Activated T-helper 17 cell treated with anti-CD3 and anti-CD28 coated beads, Interleukin-2, amount 50 U/mL, for 72 hours (primary cell): ENCODE measurements at regions not wholly inside any gene's neighbourhood (a gene's known extent, or its start where the extent isn't known, plus 50 kb on each side); places are given as distances from the start of the nearest gene placed in this dataset.
"Not testable (repeated sequence)": the region's sequence is repeated elsewhere in the genome, so short reads cannot be mapped to it uniquely, and the experiment has no call there.

Source experiments
- ATAC-seq: fragments of 150-1000 bp; cut with Tn5 transposase; replicated peaks from 2 replicates; pipeline ENCODE4 v1.10.0; 2021; ENCODE audit warnings: mild to moderate bottlenecking, moderate library complexity
- H3K27ac Mint-ChIP-seq: one replicate; pipeline ENCODE4 v1.8.0; 2022; ENCODE audit warnings: mixed read lengths
- H3K27me3 Mint-ChIP-seq: one replicate; pipeline ENCODE4 v1.8.0; 2022; ENCODE audit warnings: mixed read lengths
- H3K36me3 Mint-ChIP-seq: one replicate; pipeline ENCODE4 v1.8.0; 2022; ENCODE audit warnings: low read depth, mild to moderate bottlenecking, mixed read lengths
- H3K4me1 Mint-ChIP-seq: one replicate; pipeline ENCODE4 v1.8.0; 2022; ENCODE audit warnings: mixed read lengths
- H3K4me3 Mint-ChIP-seq: one replicate; pipeline ENCODE4 v1.8.0; 2022; ENCODE audit warnings: mild to moderate bottlenecking, mixed read lengths
- H3K9me3 Mint-ChIP-seq: one replicate; pipeline ENCODE4 v1.8.0; 2022; ENCODE audit warnings: mixed read lengths

- Mint-ChIP-seq H3K36me3 (no peaks in the 10 kb centered on the region), H3K4me1 (no peaks in the 10 kb centered on the region), H3K27ac (no peak overlapping the region), H3K9me3 (no peaks in the 10 kb centered on the region), H3K4me3 (no peak overlapping the region), H3K27me3 (peaks cover 34% of the 10 kb centered on the region)
- ATAC-seq, result no peak
Measured at GRCh38 chr10:91745090-91745831, 53.0 kb upstream of the TNKS2 start.

GRCh38 chr10:91743465-91743864 lies 54.8 kb upstream of the TNKS2 start:
- no peaks in the 10 kb centered on the region for H3K4me1 Mint-ChIP-seq
- no peaks in the 10 kb centered on the region for H3K9me3 Mint-ChIP-seq
- ATAC-seq, result no peak
- H3K27me3 Mint-ChIP-seq, result peaks cover 44% of the 10 kb centered on the region
- H3K4me3 Mint-ChIP-seq, result no peak overlapping the region
- H3K27ac Mint-ChIP-seq, result no peak overlapping the region
- H3K36me3 Mint-ChIP-seq, result no peaks in the 10 kb centered on the region

- ATAC-seq, result no peak
- Mint-ChIP-seq H3K4me1 (no peaks in the 10 kb centered on the region), H3K9me3 (no peaks in the 10 kb centered on the region), H3K4me3 (no peak overlapping the region), H3K27me3 (peaks cover 54% of the 10 kb centered on the region), H3K27ac (no peak overlapping the region), H3K36me3 (no peaks in the 10 kb centered on the region)
Measured at GRCh38 chr10:91742229-91742628, 56.0 kb upstream of the TNKS2 start.

- ATAC-seq, result no peak
- Mint-ChIP-seq H3K9me3 (no peaks in the 10 kb centered on the region), H3K36me3 (no peaks in the 10 kb centered on the region), H3K4me1 (no peaks in the 10 kb centered on the region), H3K27me3 (peaks cover 60% of the 10 kb centered on the region), H3K4me3 (no peak overlapping the region), H3K27ac (no peak overlapping the region)
Measured at GRCh38 chr10:91741356-91741755, 56.9 kb upstream of the TNKS2 start.

- no peak overlapping the region for H3K4me3 Mint-ChIP-seq
- no peak overlapping the region for H3K27ac Mint-ChIP-seq
- peaks cover 58% of the 10 kb centered on the region for H3K27me3 Mint-ChIP-seq
- no peaks in the 10 kb centered on the region for H3K4me1 Mint-ChIP-seq
- no peak for ATAC-seq
- H3K9me3 Mint-ChIP-seq, result no peaks in the 10 kb centered on the region
- no peaks in the 10 kb centered on the region for H3K36me3 Mint-ChIP-seq
Measured at GRCh38 chr10:91740353-91740924, 57.8 kb upstream of the TNKS2 start.

- not testable (repeated sequence) for H3K4me3 Mint-ChIP-seq, H3K9me3 Mint-ChIP-seq, H3K36me3 Mint-ChIP-seq, H3K4me1 Mint-ChIP-seq, H3K27ac Mint-ChIP-seq, ATAC-seq
- peaks cover 17% of the 10 kb centered on the region for H3K27me3 Mint-ChIP-seq
Measured at GRCh38 chr10:91732265-91732664, 66.0 kb upstream of the TNKS2 start.

- H3K4me3 Mint-ChIP-seq, H3K27ac Mint-ChIP-seq, H3K4me1 Mint-ChIP-seq, H3K36me3 Mint-ChIP-seq, H3K9me3 Mint-ChIP-seq, H3K27me3 Mint-ChIP-seq: not testable (repeated sequence)
- ATAC-seq, result peak; percentile 38
Measured at GRCh38 chr10:91729339-91729738, 68.9 kb upstream of the TNKS2 start.

- Mint-ChIP-seq H3K4me1 (no peaks in the 10 kb centered on the region), H3K27ac (no peak overlapping the region), H3K4me3 (no peak overlapping the region), H3K27me3 (no peaks in the 10 kb centered on the region), H3K9me3 (no peaks in the 10 kb centered on the region), H3K36me3 (no peaks in the 10 kb centered on the region)
- no peak for ATAC-seq
Measured at GRCh38 chr10:91726355-91726754, 71.9 kb upstream of the TNKS2 start.

GRCh38 chr10:91724933-91725332 lies 73.3 kb upstream of the TNKS2 start:
- H3K36me3 Mint-ChIP-seq, result no peaks in the 10 kb centered on the region
- H3K4me1 Mint-ChIP-seq, result no peaks in the 10 kb centered on the region
- no peak for ATAC-seq
- H3K27me3 Mint-ChIP-seq, result no peaks in the 10 kb centered on the region
- H3K4me3 Mint-ChIP-seq, result no peak overlapping the region
- H3K27ac Mint-ChIP-seq, result no peak overlapping the region
- no peaks in the 10 kb centered on the region for H3K9me3 Mint-ChIP-seq

GRCh38 chr10:91713461-91714072 lies 80.7 kb upstream of the PPP1R3C start:
- Mint-ChIP-seq H3K4me1 (no peaks in the 10 kb centered on the region), H3K4me3 (no peak overlapping the region), H3K36me3 (no peaks in the 10 kb centered on the region), H3K27ac (no peak overlapping the region), H3K9me3 (no peaks in the 10 kb centered on the region), H3K27me3 (peaks cover 25% of the 10 kb centered on the region)
- no peak for ATAC-seq

- Mint-ChIP-seq H3K36me3 (no peaks in the 10 kb centered on the region), H3K27ac (no peak overlapping the region), H3K4me3 (no peak overlapping the region), H3K27me3 (peaks cover 19% of the 10 kb centered on the region), H3K4me1 (no peaks in the 10 kb centered on the region), H3K9me3 (no peaks in the 10 kb centered on the region)
- no peak for ATAC-seq
Measured at GRCh38 chr10:91711885-91712680, 79.2 kb upstream of the PPP1R3C start.

- Mint-ChIP-seq H3K36me3 (no peaks in the 10 kb centered on the region), H3K27ac (no peak overlapping the region), H3K27me3 (peaks cover 16% of the 10 kb centered on the region), H3K4me1 (no peaks in the 10 kb centered on the region), H3K9me3 (no peaks in the 10 kb centered on the region), H3K4me3 (no peak overlapping the region)
- ATAC-seq, result no peak
Measured at GRCh38 chr10:91709394-91709798, 76.5 kb upstream of the PPP1R3C start.

GRCh38 chr10:91708174-91708861 lies 75.4 kb upstream of the PPP1R3C start:
- no peak for ATAC-seq
- Mint-ChIP-seq H3K4me1 (no peaks in the 10 kb centered on the region), H3K27me3 (peaks cover 7% of the 10 kb centered on the region), H3K4me3 (no peak overlapping the region), H3K9me3 (no peaks in the 10 kb centered on the region), H3K36me3 (no peaks in the 10 kb centered on the region), H3K27ac (no peak overlapping the region)

- no peak for ATAC-seq
- Mint-ChIP-seq H3K36me3 (no peaks in the 10 kb centered on the region), H3K4me3 (no peak overlapping the region), H3K27ac (no peak overlapping the region), H3K9me3 (no peaks in the 10 kb centered on the region), H3K27me3 (peaks cover 4% of the 10 kb centered on the region), H3K4me1 (no peaks in the 10 kb centered on the region)
Measured at GRCh38 chr10:91707236-91707635, 74.4 kb upstream of the PPP1R3C start.
